CD4-positive, alpha-beta T cell treated with Interleukin-15 for 1 hour (primary cell): ENCODE measurements at regions not wholly inside any gene's neighbourhood (a gene's known extent, or its start where the extent isn't known, plus 50 kb on each side); places are given as distances from the start of the nearest gene placed in this dataset.
"Not testable (repeated sequence)": the region's sequence is repeated elsewhere in the genome, so short reads cannot be mapped to it uniquely, and the experiment has no call there.

ENCODE experiments used
- DNase-seq: peaks from one replicate; pipeline ENCODE4 v3.0.0-alpha.2; 2020

- no peak for DNase-seq
Observed at GRCh38 chrX:128759745-128760144, 707.5 kb upstream of the ACTRT1 start.

GRCh38 chrX:128759177-128759576 lies 707.0 kb upstream of the ACTRT1 start:
- DNase-seq, result no peak

GRCh38 chrX:128754130-128754529 lies 701.9 kb upstream of the ACTRT1 start:
- DNase-seq, result no peak

- DNase-seq, result no peak
Observed at GRCh38 chrX:128739539-128739938, 687.3 kb upstream of the ACTRT1 start.

- DNase-seq, result no peak
Observed at GRCh38 chrX:128728943-128729342, 676.7 kb upstream of the ACTRT1 start.

GRCh38 chrX:128717635-128718578 lies 665.7 kb upstream of the ACTRT1 start:
- DNase-seq, result no peak

- no peak for DNase-seq
Observed at GRCh38 chrX:128714425-128714824, 662.2 kb upstream of the ACTRT1 start.

GRCh38 chrX:128699716-128700285 lies 647.6 kb upstream of the ACTRT1 start:
- DNase-seq, result no peak

GRCh38 chrX:128698573-128699181 lies 646.5 kb upstream of the ACTRT1 start:
- no peak for DNase-seq

GRCh38 chrX:128691872-128692271 lies 639.7 kb upstream of the ACTRT1 start:
- no peak for DNase-seq

GRCh38 chrX:128685387-128685786 lies 633.2 kb upstream of the ACTRT1 start:
- DNase-seq, result no peak

- no peak for DNase-seq
Observed at GRCh38 chrX:128676651-128677050, 624.4 kb upstream of the ACTRT1 start.

- not testable (repeated sequence) for DNase-seq
Observed at GRCh38 chrX:128674326-128675086, 622.3 kb upstream of the ACTRT1 start.

GRCh38 chrX:128664211-128664610 lies 612.0 kb upstream of the ACTRT1 start:
- DNase-seq, result no peak

GRCh38 chrX:128653524-128654060 lies 601.4 kb upstream of the ACTRT1 start:
- no peak for DNase-seq

- DNase-seq, result no peak
Observed at GRCh38 chrX:128650326-128650725, 598.1 kb upstream of the ACTRT1 start.

GRCh38 chrX:128634754-128635153 lies 582.6 kb upstream of the ACTRT1 start:
- no peak for DNase-seq

- no peak for DNase-seq
Observed at GRCh38 chrX:128623361-128623760, 571.2 kb upstream of the ACTRT1 start.

GRCh38 chrX:128622296-128622695 lies 570.1 kb upstream of the ACTRT1 start:
- DNase-seq, result no peak

- no peak for DNase-seq
Observed at GRCh38 chrX:128619490-128619889, 567.3 kb upstream of the ACTRT1 start.

GRCh38 chrX:128616933-128617332 lies 564.7 kb upstream of the ACTRT1 start:
- no peak for DNase-seq

GRCh38 chrX:128606817-128607216 lies 554.6 kb upstream of the ACTRT1 start:
- not testable (repeated sequence) for DNase-seq

GRCh38 chrX:128606357-128606756 lies 554.2 kb upstream of the ACTRT1 start:
- not testable (repeated sequence) for DNase-seq
